NCI-H1105 (cell line): ENCODE measurements at regions not wholly inside any gene's neighbourhood (a gene's known extent, or its start where the extent isn't known, plus 50 kb on each side); places are given as distances from the start of the nearest gene placed in this dataset.
"Not testable (repeated sequence)": the region's sequence is repeated elsewhere in the genome, so short reads cannot be mapped to it uniquely, and the experiment has no call there.

ENCODE experiments used
- DNase-seq: peaks from one replicate; lab custom pipeline; 2025; lab: John Stamatoyannopoulos, UW

GRCh38 chr2:18311420-18312195 lies 248.8 kb downstream of the RDH14 start:
- peak; percentile 30 for DNase-seq

- DNase-seq, result no peak
These were observed 250.8 kb downstream of the RDH14 start for GRCh38 chr2:18309627-18310026.

GRCh38 chr2:18309188-18309587 lies 251.3 kb downstream of the RDH14 start:
- no peak for DNase-seq

- DNase-seq, result no peak
These were observed 255.6 kb downstream of the RDH14 start for GRCh38 chr2:18304849-18305248.

DNA sequence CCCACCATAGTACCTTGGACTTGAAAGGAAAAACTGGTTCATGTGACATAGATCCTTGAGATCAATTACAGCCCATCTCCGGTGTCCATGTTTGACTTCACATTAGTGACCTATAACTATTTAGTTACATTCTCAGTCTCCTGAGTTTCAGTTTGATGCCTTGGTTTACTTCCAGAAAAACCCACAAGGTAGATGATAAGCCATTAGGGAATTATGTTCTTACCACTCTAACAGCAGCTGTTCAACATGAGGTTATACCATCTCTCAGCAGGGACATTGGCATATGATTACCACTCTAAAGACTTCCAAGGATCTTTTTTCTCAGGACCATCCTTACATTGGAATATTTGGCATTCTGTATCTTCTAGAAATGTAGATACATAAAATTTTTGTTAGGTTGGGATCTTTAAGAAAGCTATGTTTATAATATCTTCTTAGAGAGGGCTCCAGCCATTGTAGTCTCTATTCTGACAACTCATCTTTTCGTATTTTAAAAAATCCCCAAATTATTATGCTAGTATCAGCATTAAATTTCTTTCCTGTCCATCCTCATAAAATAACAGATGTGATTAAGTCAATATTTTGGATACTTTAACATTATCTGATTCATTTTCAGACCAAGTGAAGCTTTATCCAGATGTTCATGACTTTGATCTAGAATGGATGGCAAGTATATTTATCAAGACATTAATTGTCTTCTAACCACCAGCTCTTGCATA lies 258.9 kb downstream of the RDH14 start:
- no peak for DNase-seq

DNA sequence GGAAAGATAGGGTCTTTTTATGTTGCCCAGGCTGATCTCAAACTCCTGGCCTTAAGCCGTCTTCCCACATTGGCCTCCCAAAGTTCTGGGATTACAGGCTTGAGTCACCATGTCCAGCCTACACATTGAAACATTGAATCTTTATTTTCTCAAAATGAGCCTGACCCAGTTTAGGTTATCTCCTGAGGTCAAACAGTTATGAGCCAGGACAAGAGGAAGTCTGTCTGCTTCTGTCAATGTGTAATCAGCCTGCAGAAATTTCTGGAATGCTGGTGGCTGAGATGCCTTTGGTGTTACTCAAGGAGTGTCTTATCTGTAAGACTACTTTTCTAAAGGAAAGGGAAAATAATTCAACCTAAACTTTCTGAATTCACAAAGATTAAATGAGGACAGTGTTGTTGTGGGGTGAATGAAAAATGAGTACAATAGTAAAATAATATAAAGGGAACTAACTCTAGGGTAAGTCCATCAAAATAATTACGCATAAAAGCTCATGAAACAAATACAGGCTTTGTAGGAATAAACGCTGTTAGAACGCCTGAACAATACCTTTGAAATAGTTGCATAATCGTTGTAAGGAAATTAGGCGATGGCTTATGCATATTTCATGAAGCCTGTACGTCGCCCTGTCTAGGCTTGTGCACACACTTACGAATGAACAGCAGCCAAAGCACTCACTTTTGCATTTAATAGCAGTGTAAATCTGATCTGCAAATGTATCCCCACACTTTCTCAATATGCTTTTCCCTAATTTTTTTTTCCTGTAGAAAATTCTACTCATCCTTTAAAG lies 260.8 kb downstream of the RDH14 start:
- no peak for DNase-seq

DNA sequence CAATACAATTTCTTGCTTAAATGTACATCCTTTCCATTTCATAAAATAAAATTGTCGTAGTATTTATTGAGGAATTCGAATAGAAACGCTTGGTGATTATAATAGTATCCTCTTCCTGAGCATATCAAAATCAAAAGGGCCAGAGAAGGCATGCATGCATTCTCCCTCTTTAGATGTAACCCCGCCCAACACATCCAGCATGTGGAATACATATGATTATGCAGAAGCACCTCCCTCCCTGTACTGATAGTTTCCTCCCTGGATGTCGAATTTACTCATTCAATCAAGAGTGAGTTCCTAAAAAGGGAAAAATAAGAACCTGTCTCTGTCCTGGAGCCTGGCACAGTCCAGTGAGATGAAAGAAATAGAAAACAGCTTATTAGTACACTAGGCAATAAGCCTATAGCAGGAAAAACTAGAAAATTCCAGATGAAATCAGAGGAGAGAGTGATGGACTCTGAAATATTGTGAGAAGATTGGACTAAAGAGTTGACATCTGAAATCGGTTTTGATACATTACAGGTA lies 262.9 kb downstream of the RDH14 start:
- no peak for DNase-seq

DNA sequence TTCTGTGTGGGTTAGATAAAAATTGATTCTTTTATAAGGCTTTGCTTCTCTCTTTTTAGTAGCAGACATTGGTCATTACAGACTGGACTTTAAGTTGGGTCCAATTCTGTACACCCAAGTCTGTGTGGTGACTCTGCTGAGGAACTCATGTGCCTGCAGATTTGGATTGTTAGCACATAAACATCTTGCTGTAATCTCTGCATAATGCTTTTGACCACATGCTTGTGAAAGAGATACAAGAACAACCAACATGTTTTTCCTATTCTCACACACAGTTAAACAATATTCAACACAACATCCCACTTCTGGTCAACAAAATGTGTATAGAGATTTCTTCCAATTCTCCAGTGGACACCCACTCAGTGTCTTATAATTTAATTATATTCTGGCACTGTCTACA lies 270.1 kb downstream of the RDH14 start:
- DNase-seq, result no peak

DNA sequence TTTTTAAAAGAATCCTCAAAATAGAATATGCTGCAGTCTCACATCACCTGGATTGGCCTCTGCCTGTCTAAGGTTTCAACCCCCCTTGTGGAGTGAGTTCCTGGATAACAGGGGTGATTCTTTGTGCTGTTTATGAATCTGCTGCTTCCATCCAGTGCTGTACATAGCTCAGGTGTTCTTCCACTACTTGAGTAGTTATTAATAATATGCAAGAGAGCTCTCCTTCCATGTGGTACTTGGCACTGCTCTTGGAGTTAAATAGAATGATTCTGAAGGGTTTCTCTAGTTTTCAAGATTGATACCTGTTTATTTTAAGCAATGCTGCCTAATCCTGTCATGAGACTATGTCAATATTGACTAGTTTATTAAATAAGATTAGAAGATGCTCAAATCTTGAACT lies 273.6 kb downstream of the RDH14 start:
- DNase-seq, result no peak

DNA sequence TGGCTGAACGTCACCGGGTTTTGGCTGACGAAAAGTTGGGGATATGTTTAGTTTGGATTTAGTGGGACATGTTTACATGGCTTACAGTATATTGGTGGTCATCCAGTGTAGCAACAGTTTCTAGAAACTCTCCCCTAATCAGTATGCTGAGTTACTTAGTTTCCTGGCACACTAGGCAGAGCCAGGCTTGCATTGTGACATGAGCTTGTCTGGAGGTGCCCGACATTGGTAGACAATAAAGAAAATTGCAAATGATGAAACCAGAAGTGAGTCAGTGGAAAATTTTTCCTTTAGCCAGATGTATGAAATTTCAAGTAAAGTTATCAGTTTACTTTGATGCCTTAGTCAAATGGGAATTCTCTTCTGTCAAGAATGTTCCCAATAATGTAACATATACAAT lies 276.1 kb downstream of the RDH14 start:
- no peak for DNase-seq

- DNase-seq, result no peak
These were observed 278.4 kb downstream of the RDH14 start for GRCh38 chr2:18282026-18282425.

DNA sequence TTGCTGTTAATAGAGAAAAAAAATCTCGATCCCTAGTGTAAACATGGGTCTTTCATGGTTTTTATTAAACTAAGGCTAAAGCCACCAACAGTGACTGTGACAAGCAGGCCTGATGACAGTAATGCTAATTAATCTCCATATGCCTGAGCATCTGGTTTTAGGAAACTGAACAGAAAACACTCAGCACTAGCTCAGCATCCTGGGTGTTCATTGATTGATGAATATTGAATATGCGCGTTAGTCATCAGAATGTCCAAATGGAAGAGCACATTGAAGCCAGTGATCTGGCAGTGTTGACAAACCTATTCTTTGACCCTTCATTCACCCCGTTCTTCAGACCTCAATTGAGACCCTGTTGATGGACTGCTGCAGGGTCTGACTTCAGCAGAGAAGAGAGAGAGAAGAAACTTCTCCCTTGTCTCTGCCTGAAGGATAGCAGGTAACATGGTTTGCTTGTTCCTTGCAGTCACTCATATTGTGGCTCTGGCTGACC lies 283.8 kb downstream of the RDH14 start:
- DNase-seq, result no peak

DNA sequence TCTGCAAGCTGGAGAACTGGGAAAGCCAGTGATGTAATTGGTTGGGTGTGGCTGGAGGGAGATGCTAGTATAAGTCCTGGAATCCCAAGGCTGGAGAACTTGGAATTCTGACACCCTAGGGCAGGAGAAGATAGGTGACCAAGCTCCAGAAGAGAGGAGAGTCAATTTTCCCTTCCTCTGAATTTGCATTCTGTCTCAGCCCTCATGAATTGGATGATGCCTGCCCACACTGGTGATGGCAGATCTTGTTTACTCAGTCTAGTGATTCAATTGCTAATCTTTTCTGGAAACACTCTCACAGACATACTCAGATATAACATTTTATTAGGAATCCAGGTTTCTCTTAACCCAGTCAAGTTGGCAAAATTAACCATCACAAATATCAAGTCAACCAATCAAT lies 287.2 kb downstream of the RDH14 start:
- DNase-seq, result no peak

- no peak for DNase-seq
These were observed 288.3 kb downstream of the RDH14 start for GRCh38 chr2:18272148-18272494.

DNA sequence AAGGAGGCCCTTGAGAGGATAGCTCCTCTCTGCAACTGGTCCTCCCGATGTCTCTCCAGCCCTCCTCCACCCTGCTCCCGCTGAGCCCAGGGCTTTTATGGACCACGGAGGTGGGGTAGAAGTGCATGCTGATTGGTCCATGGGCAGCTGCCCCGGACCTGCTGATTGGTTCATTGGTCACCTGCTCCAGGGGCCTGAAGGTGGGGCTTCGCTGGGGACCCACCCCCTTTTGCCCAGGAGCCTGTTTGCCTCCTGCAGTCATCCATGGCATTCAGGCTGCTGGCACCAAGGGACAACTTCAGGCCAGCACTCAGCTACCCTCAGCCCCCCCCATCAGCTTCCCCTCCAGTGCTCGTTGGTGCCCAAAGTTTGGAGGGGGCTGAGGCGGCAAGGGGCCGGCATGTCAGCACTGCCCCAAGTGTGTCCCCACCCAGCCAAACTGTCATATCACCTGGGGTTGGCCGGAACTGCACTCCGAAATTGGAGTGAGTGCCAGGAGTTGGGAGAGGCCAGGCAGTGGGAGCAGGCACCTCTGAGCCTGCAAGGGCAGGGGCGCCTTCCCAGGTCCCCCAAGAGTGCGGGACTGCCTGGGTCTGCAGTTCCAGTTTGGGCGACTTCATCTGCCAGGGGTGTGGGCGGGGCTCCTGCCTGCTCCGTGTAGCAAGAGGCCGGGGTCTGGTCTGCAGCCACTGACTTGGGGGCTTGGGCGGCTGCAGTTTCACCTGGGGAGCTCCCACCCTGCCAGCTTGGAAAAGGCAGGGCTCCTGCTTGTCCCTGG lies 288.9 kb downstream of the RDH14 start:
- DNase-seq, result no peak

- DNase-seq, result no peak
These were observed 292.1 kb downstream of the RDH14 start for GRCh38 chr2:18268400-18268799.

- no peak for DNase-seq
These were observed 293.0 kb downstream of the RDH14 start for GRCh38 chr2:18267501-18267900.

GRCh38 chr2:18266699-18267098 lies 293.8 kb downstream of the RDH14 start:
- DNase-seq, result not testable (repeated sequence)

- no peak for DNase-seq
These were observed 294.6 kb downstream of the RDH14 start for GRCh38 chr2:18265614-18266586.

GRCh38 chr2:18262601-18263000 lies 297.9 kb downstream of the RDH14 start:
- no peak for DNase-seq
